Sciatic nerve (tissue), 2 donors: ENCODE measurements at regions not wholly inside any gene's neighbourhood (a gene's known extent, or its start where the extent isn't known, plus 50 kb on each side); places are given as distances from the start of the nearest gene placed in this dataset.

Source experiments
- ATAC-seq: fragments of 200-7000 bp; cut with Tn5 transposase; one replicate; pipeline ENCODE4 v1.9.1; 2020; ENCODE audit warnings: mild to moderate bottlenecking, moderate library complexity
- DNase-seq: peaks from one replicate; pipeline ENCODE4 v3.0.0-alpha.2; 2020; ENCODE audit warnings: low spot score
- intact Hi-C: fragments of 100-400 bp; cut with DNase I; formaldehyde crosslinking; loops from one replicate; pipeline ENCODE4 v1.14.2; 2022
- donor health status: DM: no; HTN: no; CAD: no.
- donor health status: DM: no; HTN: no; CAD: no.

GRCh38 chr2:30041884-30042283 is 104.9 kb upstream of the YPEL5 start:
- DNase-seq (no peak), ATAC-seq (no peak)
- intact Hi-C loops = no loop called here

GRCh38 chr2:30046396-30046795 is 100.4 kb upstream of the YPEL5 start:
- ATAC-seq (no peak), DNase-seq (no peak)
- intact Hi-C loops = no loop called here

GRCh38 chr2:30046979-30047378 is 99.8 kb upstream of the YPEL5 start:
- intact Hi-C loops = no loop called here
- DNase-seq (no peak), ATAC-seq (no peak)

GRCh38 chr2:30048636-30049175 is 98.1 kb upstream of the YPEL5 start:
- intact Hi-C loops = no loop called here
- ATAC-seq (peak; percentile 42), DNase-seq (no peak)

DNA sequence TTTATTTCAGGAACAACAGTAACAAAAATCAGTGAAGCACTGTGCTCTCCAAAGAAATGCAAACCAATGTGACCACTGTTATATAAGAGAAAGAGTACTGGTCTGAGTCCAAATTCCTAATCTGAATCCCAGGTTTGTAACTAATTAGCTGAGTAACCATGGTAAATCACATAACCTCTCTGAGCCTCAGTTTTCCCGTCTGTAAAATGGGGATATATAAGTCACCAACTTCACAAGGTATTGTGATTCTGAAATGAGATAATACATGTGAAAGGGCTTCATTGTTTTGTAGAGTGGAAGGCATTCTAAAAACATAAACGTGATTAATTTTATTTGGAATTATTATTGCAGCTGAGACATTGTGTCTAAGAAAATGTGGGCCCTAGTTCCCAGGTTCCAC is 91.3 kb upstream of the YPEL5 start:
- intact Hi-C loops = no loop called here
- DNase-seq (no peak), ATAC-seq (no peak)

DNA sequence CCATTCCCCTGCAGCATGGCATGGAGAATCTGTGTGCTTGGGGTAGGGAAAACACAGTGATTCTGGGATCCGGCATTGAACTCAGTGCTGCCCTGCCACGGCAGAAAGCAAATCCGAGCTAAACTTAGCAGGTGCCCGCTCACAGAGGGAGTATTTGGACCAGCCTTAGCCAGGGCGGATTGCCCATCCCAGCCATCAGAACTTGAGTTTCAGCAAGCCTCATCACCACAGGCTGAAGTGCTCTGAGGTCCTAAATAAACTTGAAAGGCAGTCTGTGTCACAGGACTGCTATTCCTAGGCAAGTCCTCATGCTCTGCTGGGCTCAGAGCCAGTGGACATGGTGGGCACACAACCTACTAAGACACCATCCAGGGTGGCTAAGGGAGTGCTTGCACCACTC is 86.2 kb upstream of the YPEL5 start:
- intact Hi-C loops = no loop called here
- no peak for DNase-seq
- no peak for ATAC-seq

- intact Hi-C loops = no loop called here
- no peak for ATAC-seq
- no peak for DNase-seq
These were observed 78.7 kb upstream of the YPEL5 start for GRCh38 chr2:30068067-30068466.

DNA sequence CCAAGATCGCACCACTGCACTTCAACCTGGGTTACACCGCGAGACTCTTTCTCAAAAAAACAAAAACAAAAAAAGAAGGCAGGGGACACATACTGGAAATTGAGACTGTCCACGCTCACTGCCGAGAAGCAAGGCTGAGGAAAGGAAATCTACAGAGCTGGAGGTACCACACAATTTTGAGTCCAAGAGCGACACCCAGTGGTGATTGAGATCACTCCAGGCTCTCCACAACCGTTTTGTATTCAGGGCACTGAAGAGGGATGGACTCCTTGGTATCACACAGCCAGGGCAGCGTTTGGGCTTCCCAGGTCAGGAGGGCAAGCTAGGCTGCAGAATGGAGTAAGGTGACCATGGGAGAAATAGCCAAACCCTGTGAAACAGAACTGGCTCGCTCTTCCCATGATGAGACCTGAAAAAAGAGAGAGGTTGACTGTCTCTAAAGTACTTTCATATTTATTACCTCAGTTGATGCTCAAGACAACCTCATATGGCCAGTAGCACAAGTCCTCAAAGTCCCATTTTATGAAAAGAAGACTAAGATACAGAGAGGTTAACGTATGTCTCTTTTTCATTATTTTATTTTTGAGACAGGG is 74.5 kb upstream of the YPEL5 start:
- intact Hi-C loops = loop anchor here (10.0 kb wide), 1 partner anchor 148 kb away; the partner anchor contains the start of gene ALK
- DNase-seq = peak; percentile 74

DNA sequence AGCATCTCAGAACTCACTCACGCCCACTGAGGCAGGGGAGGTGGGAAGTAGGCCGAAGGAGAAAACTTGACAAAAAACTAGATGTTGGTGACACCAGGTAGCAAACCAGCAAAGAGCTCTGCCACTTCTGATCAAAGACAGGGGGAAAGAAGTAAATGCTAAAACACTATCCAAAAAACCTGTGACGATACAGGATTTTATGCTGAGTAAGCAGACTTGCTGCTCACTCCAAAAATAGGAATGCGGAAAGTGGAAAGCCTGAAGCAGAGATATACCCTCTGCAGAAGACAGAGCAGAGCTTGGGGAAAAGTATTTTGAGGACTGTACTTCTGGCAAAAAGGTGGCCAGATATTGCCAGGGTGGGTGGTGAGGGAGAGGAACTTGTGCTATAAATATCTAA is 73.3 kb upstream of the YPEL5 start:
- DNase-seq (no peak), ATAC-seq (no peak)
- intact Hi-C loops = loop anchor here (10.0 kb wide), 1 partner anchor 149 kb away; the partner anchor contains the start of gene ALK

More for the DNA sequence above, 74.5 kb upstream of the YPEL5 start:
- peak; percentile 68 for ATAC-seq

DNA sequence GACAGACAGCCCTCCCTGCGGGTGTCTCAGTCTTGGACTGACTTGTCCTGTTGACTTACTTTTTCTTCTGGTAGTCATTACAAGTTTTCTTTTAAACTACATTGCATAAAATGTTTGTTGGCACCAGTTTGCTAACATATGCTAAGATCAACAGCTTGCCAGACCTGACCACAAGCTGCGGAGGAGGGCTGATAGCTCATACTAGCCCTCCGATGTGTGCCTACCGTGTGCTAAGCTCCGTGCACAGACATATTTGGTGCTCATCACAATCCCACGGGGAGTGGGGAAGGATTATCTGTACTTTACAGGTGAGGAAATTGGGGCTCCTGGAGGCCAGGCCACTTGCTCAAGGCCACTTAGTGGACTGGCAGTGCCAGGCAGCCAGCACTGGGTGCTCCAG is 72.8 kb upstream of the YPEL5 start:
- ATAC-seq (no peak), DNase-seq (no peak)
- intact Hi-C loops = loop anchor here (10.0 kb wide), 1 partner anchor 149 kb away; the partner anchor contains the start of gene ALK

DNA sequence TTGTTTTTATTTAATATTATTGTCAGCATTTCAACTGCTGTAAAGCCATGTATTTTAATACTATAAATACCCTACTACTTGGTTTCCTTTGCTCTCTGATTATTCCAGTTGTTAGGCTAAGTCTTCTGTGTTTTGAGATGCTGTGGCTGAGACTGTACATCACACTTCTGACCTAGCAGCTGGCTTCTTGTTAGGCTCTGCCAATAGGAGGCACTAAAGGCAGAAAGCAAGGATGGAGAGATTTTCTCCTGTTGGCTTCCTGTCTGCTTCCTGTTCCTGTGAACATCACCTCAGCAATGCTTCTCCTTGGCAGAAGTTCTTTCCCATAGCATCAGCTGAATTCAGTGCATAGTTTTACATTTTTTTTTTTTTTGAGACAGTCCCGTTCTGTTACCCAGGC is 68.3 kb upstream of the YPEL5 start:
- intact Hi-C loops = loop anchor here (10.0 kb wide), 1 partner anchor 154 kb away; the partner anchor contains the start of gene ALK
- ATAC-seq (no peak), DNase-seq (no peak)

GRCh38 chr2:30084915-30085314 is 61.9 kb upstream of the YPEL5 start:
- no peak for DNase-seq
- intact Hi-C loops = no loop called here
- ATAC-seq = no peak

DNA sequence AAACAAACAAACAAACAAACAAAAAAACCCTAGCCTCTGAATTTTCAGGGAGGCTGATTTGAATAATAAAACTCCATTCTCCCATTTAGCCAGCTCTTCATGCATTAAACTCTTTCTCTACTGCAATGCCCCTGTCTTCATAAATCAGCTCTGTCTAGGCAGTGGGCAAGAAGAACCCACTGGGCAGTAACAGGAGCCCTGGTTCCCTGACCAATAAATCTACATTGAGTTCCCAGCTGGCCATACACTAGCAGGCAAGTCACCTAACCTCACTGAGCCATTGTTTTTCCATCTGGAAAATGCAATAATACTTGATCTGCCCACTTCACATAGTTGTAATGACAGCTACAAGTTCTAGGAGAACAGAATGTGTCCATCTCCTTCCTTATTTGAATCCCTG is 57.6 kb upstream of the YPEL5 start:
- intact Hi-C loops = no loop called here
- DNase-seq (no peak), ATAC-seq (no peak)

DNA sequence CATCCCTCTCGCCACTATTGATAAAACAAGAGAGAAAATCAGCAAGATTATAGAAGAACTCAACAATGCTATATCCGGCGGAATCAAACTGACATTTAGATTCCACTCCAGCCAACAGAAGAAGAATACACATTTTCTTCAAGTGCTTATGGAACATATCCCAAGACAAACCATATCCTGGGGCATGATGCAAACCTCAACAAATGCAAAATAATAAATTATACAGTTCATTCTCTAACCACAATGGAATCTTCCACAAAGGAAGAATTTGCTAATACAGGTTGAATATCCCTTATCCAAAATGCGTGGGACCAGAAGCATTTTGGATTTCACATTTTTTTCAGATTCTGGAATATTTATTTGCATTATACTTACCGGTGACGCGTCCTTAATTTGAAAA is 51.4 kb upstream of the YPEL5 start:
- intact Hi-C loops = no loop called here
- no peak for ATAC-seq
- DNase-seq = no peak

DNA sequence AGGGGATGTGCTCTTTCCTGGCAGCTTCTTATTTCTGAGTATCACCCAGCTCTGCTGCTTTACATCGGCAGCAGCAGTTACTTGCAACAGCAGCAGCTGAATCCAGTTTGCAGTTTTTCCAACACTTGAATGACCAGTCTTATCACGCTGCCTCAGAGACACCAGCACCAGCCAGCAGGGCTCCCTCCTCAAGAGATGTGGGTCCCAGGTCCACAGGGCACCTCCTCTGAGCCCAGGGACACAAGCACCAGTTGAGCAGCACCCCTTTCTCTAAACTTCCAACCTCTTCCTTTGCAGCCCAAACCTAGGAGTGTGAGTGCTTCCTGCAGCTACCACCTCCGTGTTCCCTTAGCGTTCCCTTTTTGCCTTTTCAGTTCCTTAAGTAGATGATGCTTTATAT is 50.4 kb upstream of the YPEL5 start:
- DNase-seq (no peak), ATAC-seq (no peak)
- intact Hi-C loops = no loop called here
